ENCODE measurements at regions not wholly inside any gene's neighbourhood (a gene's known extent, or its start where the extent isn't known, plus 50 kb on each side); places are given as distances from the start of the nearest gene placed in this dataset.
"Not testable (repeated sequence)": the region's sequence is repeated elsewhere in the genome, so short reads cannot be mapped to it uniquely, and the experiment has no call there.

DNA sequence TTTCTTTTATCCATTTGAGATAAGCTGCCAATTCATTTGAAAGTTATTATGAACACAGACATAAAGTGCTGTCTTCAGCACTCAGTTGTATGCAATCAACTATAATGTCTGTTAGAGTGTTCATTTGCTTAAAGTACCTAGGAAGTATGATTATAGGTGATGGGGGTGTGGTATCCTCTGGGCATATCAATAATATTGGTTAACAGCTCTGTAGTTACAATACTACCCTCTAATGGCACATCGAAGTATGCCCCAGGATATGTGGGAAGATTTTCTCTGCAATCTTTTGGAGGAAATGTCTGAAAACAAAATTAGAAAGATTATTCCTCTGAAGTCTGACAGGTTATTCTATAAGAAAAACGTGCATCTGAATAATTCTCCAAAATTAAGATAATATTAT, 429.7 kb downstream of the ARL4A start:
- Histone ChIP-seq H3K9ac (ENCODE audit: low read length) (no peak overlapping the region), H3K79me2 (ENCODE audit: low read length) (no peaks in the 10 kb centered on the region), H3K9me3 (ENCODE audit: low read length) (no peaks in the 10 kb centered on the region), H3K27me3 (ENCODE audit: low read length) (no peaks in the 10 kb centered on the region), H4K20me1 (ENCODE audit: insufficient read depth, low read depth, low read length) (no peaks in the 10 kb centered on the region), H3K27ac (ENCODE audit: low read length) (no peak overlapping the region), H3K9me2 (replicated peaks; ENCODE audit: insufficient read depth, low read length) (no peaks in the 10 kb centered on the region), H3K4me3 (ENCODE audit: low read length) (no peak overlapping the region), H2AFZ (ENCODE audit: low read length) (no peak overlapping the region), H3K4me1 (ENCODE audit: low read length) (no peaks in the 10 kb centered on the region), H3K36me3 (ENCODE audit: insufficient read depth, low read length) (no peaks in the 10 kb centered on the region), H3K4me2 (ENCODE audit: low read depth, low read length, poor library complexity, severe bottlenecking) (no peak overlapping the region)
- DNase-seq, result no peak

DNA sequence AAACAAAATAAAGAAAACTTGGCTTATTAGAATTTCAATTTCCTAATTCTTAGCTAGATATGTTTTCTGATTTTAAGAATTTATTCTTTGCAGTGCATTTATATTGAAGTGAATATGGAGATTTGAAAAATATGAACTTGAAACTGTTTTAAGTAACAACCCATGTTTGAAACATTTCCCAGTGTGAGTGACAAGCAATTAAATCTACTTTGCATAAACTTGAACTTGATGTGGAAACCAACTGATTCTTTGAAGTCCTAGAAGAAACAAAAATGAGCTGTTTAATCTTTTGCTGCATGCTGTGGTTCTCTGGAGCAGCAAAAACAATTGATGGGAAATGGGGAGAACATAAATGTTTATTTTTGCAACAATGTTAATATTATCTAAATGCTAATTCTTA, 430.2 kb downstream of the ARL4A start:
- H3K9me3 ChIP-seq (ENCODE audit: low read length), result no peaks in the 10 kb centered on the region
- H3K36me3 ChIP-seq (ENCODE audit: insufficient read depth, low read length), result no peaks in the 10 kb centered on the region
- H3K27ac ChIP-seq (ENCODE audit: low read length), result no peak overlapping the region
- no peak overlapping the region for H2AFZ ChIP-seq (ENCODE audit: low read length)
- no peaks in the 10 kb centered on the region for H3K4me1 ChIP-seq (ENCODE audit: low read length)
- DNase-seq, result no peak
- no peaks in the 10 kb centered on the region for H3K27me3 ChIP-seq (ENCODE audit: low read length)
- no peaks in the 10 kb centered on the region for H4K20me1 ChIP-seq (ENCODE audit: insufficient read depth, low read depth, low read length)
- no peak overlapping the region for H3K4me2 ChIP-seq (ENCODE audit: low read depth, low read length, poor library complexity, severe bottlenecking)
- no peak overlapping the region for H3K9ac ChIP-seq (ENCODE audit: low read length)
- H3K9me2 ChIP-seq (replicated peaks; ENCODE audit: insufficient read depth, low read length), result no peaks in the 10 kb centered on the region
- no peaks in the 10 kb centered on the region for H3K79me2 ChIP-seq (ENCODE audit: low read length)
- no peak overlapping the region for H3K4me3 ChIP-seq (ENCODE audit: low read length)

DNA sequence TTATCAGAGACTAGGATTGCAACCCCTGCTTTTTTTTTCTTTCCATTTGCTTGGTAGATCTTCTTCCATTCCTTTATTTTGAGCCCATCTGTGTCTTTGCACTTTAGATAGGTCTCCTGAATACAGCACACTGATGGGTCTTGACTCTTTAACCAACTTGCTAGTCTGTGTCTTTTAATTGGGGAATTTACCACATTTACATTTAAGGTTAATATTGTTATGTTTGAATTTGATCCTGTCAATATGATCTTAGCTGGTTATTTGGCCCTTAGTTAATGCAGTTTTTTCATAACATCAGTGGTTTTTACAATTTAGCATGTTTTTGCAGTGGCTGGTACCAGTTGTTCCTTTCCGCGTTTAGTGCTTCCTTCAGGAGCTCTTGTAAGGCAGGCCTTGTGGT, 437.2 kb downstream of the ARL4A start:
- not testable (repeated sequence) for H3K27me3 ChIP-seq (ENCODE audit: low read length); H3K4me1 ChIP-seq (ENCODE audit: low read length); H4K20me1 ChIP-seq (ENCODE audit: insufficient read depth, low read depth, low read length); H3K9me3 ChIP-seq (ENCODE audit: low read length); H3K27ac ChIP-seq (ENCODE audit: low read length); H3K9ac ChIP-seq (ENCODE audit: low read length); H2AFZ ChIP-seq (ENCODE audit: low read length); H3K9me2 ChIP-seq (replicated peaks; ENCODE audit: insufficient read depth, low read length); H3K4me2 ChIP-seq (ENCODE audit: low read depth, low read length, poor library complexity, severe bottlenecking); H3K36me3 ChIP-seq (ENCODE audit: insufficient read depth, low read length); H3K4me3 ChIP-seq (ENCODE audit: low read length); H3K79me2 ChIP-seq (ENCODE audit: low read length); DNase-seq

GRCh38 chr7:13126347-13126746, 438.9 kb downstream of the ARL4A start:
- H3K4me3 ChIP-seq (ENCODE audit: low read length), result no peak overlapping the region
- H3K79me2 ChIP-seq (ENCODE audit: low read length), result no peaks in the 10 kb centered on the region
- H2AFZ ChIP-seq (ENCODE audit: low read length), result no peak overlapping the region
- H3K9ac ChIP-seq (ENCODE audit: low read length), result no peak overlapping the region
- no peaks in the 10 kb centered on the region for H4K20me1 ChIP-seq (ENCODE audit: insufficient read depth, low read depth, low read length)
- H3K36me3 ChIP-seq (ENCODE audit: insufficient read depth, low read length), result no peaks in the 10 kb centered on the region
- 0 out of 2 replicates have a peak, but pooled peaks cover 2% of the 10 kb centered on the region for H3K27me3 ChIP-seq (ENCODE audit: low read length)
- DNase-seq, result no peak
- H3K4me1 ChIP-seq (ENCODE audit: low read length), result no peaks in the 10 kb centered on the region
- no peak overlapping the region for H3K27ac ChIP-seq (ENCODE audit: low read length)
- H3K4me2 ChIP-seq (ENCODE audit: low read depth, low read length, poor library complexity, severe bottlenecking), result no peak overlapping the region
- no peaks in the 10 kb centered on the region for H3K9me3 ChIP-seq (ENCODE audit: low read length)
- H3K9me2 ChIP-seq (replicated peaks; ENCODE audit: insufficient read depth, low read length), result no peaks in the 10 kb centered on the region

- H3K27me3 ChIP-seq (ENCODE audit: low read length), result 0 out of 2 replicates have a peak, but pooled peaks cover 2% of the 10 kb centered on the region
- H2AFZ ChIP-seq (ENCODE audit: low read length), result no peak overlapping the region
- DNase-seq, result no peak
- H3K27ac ChIP-seq (ENCODE audit: low read length), result no peak overlapping the region
- no peaks in the 10 kb centered on the region for H3K4me1 ChIP-seq (ENCODE audit: low read length)
- H3K9me2 ChIP-seq (replicated peaks; ENCODE audit: insufficient read depth, low read length), result no peaks in the 10 kb centered on the region
- no peaks in the 10 kb centered on the region for H3K79me2 ChIP-seq (ENCODE audit: low read length)
- H3K4me2 ChIP-seq (ENCODE audit: low read depth, low read length, poor library complexity, severe bottlenecking), result no peak overlapping the region
- no peak overlapping the region for H3K9ac ChIP-seq (ENCODE audit: low read length)
- no peaks in the 10 kb centered on the region for H4K20me1 ChIP-seq (ENCODE audit: insufficient read depth, low read depth, low read length)
- no peaks in the 10 kb centered on the region for H3K36me3 ChIP-seq (ENCODE audit: insufficient read depth, low read length)
- H3K4me3 ChIP-seq (ENCODE audit: low read length), result no peak overlapping the region
- no peaks in the 10 kb centered on the region for H3K9me3 ChIP-seq (ENCODE audit: low read length)
Observed at GRCh38 chr7:13130321-13130720, 442.9 kb downstream of the ARL4A start.

DNA sequence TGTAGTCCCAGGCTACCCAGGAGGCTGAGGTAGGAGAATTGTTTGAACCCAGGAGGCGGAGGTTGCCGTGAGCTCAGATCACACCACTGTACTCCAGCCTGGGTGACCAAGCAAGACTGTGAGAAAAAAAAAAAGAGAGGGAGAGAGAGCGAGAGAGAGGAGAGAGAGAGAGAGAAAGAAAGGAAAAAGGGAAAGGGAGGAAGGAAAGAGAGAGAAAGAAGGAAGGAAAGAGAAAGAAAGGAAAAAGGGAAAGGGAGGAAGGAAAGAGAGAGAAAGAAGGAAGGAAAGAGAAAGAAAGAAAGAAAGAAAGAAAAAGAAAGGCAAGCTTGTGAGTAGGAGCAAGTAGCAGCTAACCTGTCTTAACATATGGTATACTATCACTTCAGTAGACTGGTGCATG, 443.5 kb downstream of the ARL4A start:
- H4K20me1 ChIP-seq (ENCODE audit: insufficient read depth, low read depth, low read length); H3K4me2 ChIP-seq (ENCODE audit: low read depth, low read length, poor library complexity, severe bottlenecking); H3K9ac ChIP-seq (ENCODE audit: low read length); DNase-seq; H3K36me3 ChIP-seq (ENCODE audit: insufficient read depth, low read length); H2AFZ ChIP-seq (ENCODE audit: low read length); H3K79me2 ChIP-seq (ENCODE audit: low read length); H3K27me3 ChIP-seq (ENCODE audit: low read length); H3K9me2 ChIP-seq (replicated peaks; ENCODE audit: insufficient read depth, low read length); H3K4me1 ChIP-seq (ENCODE audit: low read length); H3K27ac ChIP-seq (ENCODE audit: low read length); H3K9me3 ChIP-seq (ENCODE audit: low read length); H3K4me3 ChIP-seq (ENCODE audit: low read length): not testable (repeated sequence)

- H3K4me3 ChIP-seq (ENCODE audit: low read length), result no peak overlapping the region
- H3K27me3 ChIP-seq (ENCODE audit: low read length), result 0 out of 2 replicates have a peak, but pooled peaks cover 2% of the 10 kb centered on the region
- H3K4me1 ChIP-seq (ENCODE audit: low read length), result no peaks in the 10 kb centered on the region
- no peaks in the 10 kb centered on the region for H3K36me3 ChIP-seq (ENCODE audit: insufficient read depth, low read length)
- H3K9me3 ChIP-seq (ENCODE audit: low read length), result no peaks in the 10 kb centered on the region
- H3K9ac ChIP-seq (ENCODE audit: low read length), result no peak overlapping the region
- no peaks in the 10 kb centered on the region for H4K20me1 ChIP-seq (ENCODE audit: insufficient read depth, low read depth, low read length)
- H3K79me2 ChIP-seq (ENCODE audit: low read length), result no peaks in the 10 kb centered on the region
- no peak for DNase-seq
- H2AFZ ChIP-seq (ENCODE audit: low read length), result no peak overlapping the region
- H3K27ac ChIP-seq (ENCODE audit: low read length), result no peak overlapping the region
- H3K9me2 ChIP-seq (replicated peaks; ENCODE audit: insufficient read depth, low read length), result no peaks in the 10 kb centered on the region
- H3K4me2 ChIP-seq (ENCODE audit: low read depth, low read length, poor library complexity, severe bottlenecking), result no peak overlapping the region
Observed at GRCh38 chr7:13132314-13132713, 444.9 kb downstream of the ARL4A start.

GRCh38 chr7:13136345-13136744, 448.9 kb downstream of the ARL4A start:
- not testable (repeated sequence) for H3K4me2 ChIP-seq (ENCODE audit: low read depth, low read length, poor library complexity, severe bottlenecking); H2AFZ ChIP-seq (ENCODE audit: low read length); H3K27me3 ChIP-seq (ENCODE audit: low read length); H3K27ac ChIP-seq (ENCODE audit: low read length); H3K9me3 ChIP-seq (ENCODE audit: low read length); H3K4me3 ChIP-seq (ENCODE audit: low read length); H3K4me1 ChIP-seq (ENCODE audit: low read length); H3K36me3 ChIP-seq (ENCODE audit: insufficient read depth, low read length); H3K9ac ChIP-seq (ENCODE audit: low read length); H3K9me2 ChIP-seq (replicated peaks; ENCODE audit: insufficient read depth, low read length); H3K79me2 ChIP-seq (ENCODE audit: low read length); H4K20me1 ChIP-seq (ENCODE audit: insufficient read depth, low read depth, low read length); DNase-seq

GRCh38 chr7:13139436-13139835, 452.0 kb downstream of the ARL4A start:
- no peaks in the 10 kb centered on the region for H3K4me1 ChIP-seq (ENCODE audit: low read length)
- H3K27ac ChIP-seq (ENCODE audit: low read length), result no peak overlapping the region
- no peaks in the 10 kb centered on the region for H4K20me1 ChIP-seq (ENCODE audit: insufficient read depth, low read depth, low read length)
- no peak overlapping the region for H2AFZ ChIP-seq (ENCODE audit: low read length)
- no peaks in the 10 kb centered on the region for H3K27me3 ChIP-seq (ENCODE audit: low read length)
- no peaks in the 10 kb centered on the region for H3K9me3 ChIP-seq (ENCODE audit: low read length)
- H3K36me3 ChIP-seq (ENCODE audit: insufficient read depth, low read length), result no peaks in the 10 kb centered on the region
- H3K9me2 ChIP-seq (replicated peaks; ENCODE audit: insufficient read depth, low read length), result no peaks in the 10 kb centered on the region
- no peak overlapping the region for H3K9ac ChIP-seq (ENCODE audit: low read length)
- H3K4me3 ChIP-seq (ENCODE audit: low read length), result no peak overlapping the region
- H3K79me2 ChIP-seq (ENCODE audit: low read length), result no peaks in the 10 kb centered on the region
- DNase-seq, result no peak
- no peak overlapping the region for H3K4me2 ChIP-seq (ENCODE audit: low read depth, low read length, poor library complexity, severe bottlenecking)
